Prostate gland (tissue), 2 donors: ENCODE measurements at regions not wholly inside any gene's neighbourhood (a gene's known extent, or its start where the extent isn't known, plus 50 kb on each side); places are given as distances from the start of the nearest gene placed in this dataset.

Source experiments
- DNase-seq: peaks from one replicate; pipeline ENCODE4 v3.0.0-alpha.2; 2019; ENCODE audit warnings: low spot score
- H3K27ac ChIP-seq, 2 donors: fragments of 200-600 bp; sonication (generic); 2 replicates each; pipeline ENCODE4 v1.5.1; 2017 to 2019
- H3K27me3 ChIP-seq: fragments of 200-600 bp; sonication (generic); replicated peaks from 2 replicates; pipeline ENCODE4 v1.5.1; 2019; ENCODE audit not compliant: insufficient read depth
- H3K36me3 ChIP-seq, 2 donors: fragments of 200-600 bp; sonication (generic); 1 replicate in 1 of 2; 2 replicates in 1 of 2; pipeline versions ENCODE4 v1.5.1 to v1.8.1; 2017 to 2019
- H3K4me1 ChIP-seq: fragments of 200-600 bp; sonication (generic); replicated peaks from 2 replicates; pipeline ENCODE4 v1.5.1; 2019
- H3K4me3 ChIP-seq, 2 donors: fragments of 200-600 bp; sonication (generic); 2 replicates each; pipeline ENCODE4 v1.5.1; 2017 to 2019
- H3K9me3 ChIP-seq: fragments of 200-600 bp; sonication (generic); 2 replicates; pipeline ENCODE4 v1.5.1; 2017
- POLR2A ChIP-seq: fragments of 450-650 bp; IDR thresholded peaks from one replicate; pipeline ENCODE4 v1.6.1; 2016; ENCODE audit warnings: antibody characterized with exemption, mild to moderate bottlenecking
- POLR2AphosphoS5 ChIP-seq: sonication (generic); formaldehyde crosslinking; IDR thresholded peaks from one replicate; pipeline ENCODE4 v1.6.1; 2017; ENCODE audit warnings: antibody characterized with exemption
- whole genome bisulfite sequencing: methylation state at CpG from one replicate; pipeline ENCODE4 v1.1.5; 2018; 5-methylcytosine and 5-hydroxymethylcytosine counted together
- intact Hi-C: fragments of 100-400 bp; cut with DNase I; formaldehyde crosslinking; loops from one replicate; pipeline ENCODE4 v1.14.2; 2022
- TF ChIP-seq, protein P1 (sequence below), 4 experiments: fragments of 200-600 bp in 2 of 4; fragments of 450-650 bp in 2 of 4; sonication (generic) in 2 of 4; IDR thresholded peaks; 1 replicate in 3 of 4; 2 replicates in 1 of 4; pipeline ENCODE4 v1.5.1; 2016 to 2019; ENCODE audit warnings: antibody characterized with exemption in 4 of 4, mild to moderate bottlenecking in 2 of 4, moderate library complexity in 2 of 4

- no peaks in the 10 kb centered on the region for H3K4me1 ChIP-seq
- TF ChIP-seq, protein P1, sequence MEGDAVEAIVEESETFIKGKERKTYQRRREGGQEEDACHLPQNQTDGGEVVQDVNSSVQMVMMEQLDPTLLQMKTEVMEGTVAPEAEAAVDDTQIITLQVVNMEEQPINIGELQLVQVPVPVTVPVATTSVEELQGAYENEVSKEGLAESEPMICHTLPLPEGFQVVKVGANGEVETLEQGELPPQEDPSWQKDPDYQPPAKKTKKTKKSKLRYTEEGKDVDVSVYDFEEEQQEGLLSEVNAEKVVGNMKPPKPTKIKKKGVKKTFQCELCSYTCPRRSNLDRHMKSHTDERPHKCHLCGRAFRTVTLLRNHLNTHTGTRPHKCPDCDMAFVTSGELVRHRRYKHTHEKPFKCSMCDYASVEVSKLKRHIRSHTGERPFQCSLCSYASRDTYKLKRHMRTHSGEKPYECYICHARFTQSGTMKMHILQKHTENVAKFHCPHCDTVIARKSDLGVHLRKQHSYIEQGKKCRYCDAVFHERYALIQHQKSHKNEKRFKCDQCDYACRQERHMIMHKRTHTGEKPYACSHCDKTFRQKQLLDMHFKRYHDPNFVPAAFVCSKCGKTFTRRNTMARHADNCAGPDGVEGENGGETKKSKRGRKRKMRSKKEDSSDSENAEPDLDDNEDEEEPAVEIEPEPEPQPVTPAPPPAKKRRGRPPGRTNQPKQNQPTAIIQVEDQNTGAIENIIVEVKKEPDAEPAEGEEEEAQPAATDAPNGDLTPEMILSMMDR (IDR thresholded peaks at IDR 0.05), result no peak
- TF ChIP-seq POLR2AphosphoS5 (no peak), POLR2A (no peak)
- no peak overlapping the region for H3K27ac ChIP-seq
- DNase-seq, result no peak
- no peaks in the 10 kb centered on the region for H3K36me3 ChIP-seq
- no peaks in the 10 kb centered on the region for H3K9me3 ChIP-seq
- 61% methylated on average over 1 of the region's 1 CpG for WGBS
- H3K27me3 ChIP-seq, result no peaks in the 10 kb centered on the region
- no peak overlapping the region for H3K4me3 ChIP-seq
- intact Hi-C loops, result no loop called here
These were observed 1228.1 kb upstream of the GYPC start for GRCh38 chr2:125427721-125428315.

DNA sequence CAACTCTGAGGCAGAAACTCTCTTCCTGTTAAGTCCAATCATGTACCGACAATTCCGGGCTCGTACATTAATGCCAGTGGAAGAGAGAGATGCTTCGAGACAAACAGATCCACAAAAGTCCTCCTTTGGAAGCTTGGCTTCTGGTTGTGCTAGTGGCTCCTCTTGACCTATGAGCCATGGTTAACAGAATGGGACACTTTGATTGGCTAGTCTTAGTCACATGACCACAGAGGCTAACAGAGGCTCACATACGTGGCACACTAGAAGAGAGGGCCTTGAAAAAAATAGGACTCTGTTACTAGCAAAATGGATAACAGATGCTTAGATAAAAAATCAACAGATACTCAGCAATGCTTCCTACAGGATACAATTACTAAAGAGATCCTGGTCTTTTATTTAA is 1211.9 kb upstream of the GYPC start:
- DNase-seq, result no peak
- 83% methylated on average over 5 of the region's 5 CpGs for WGBS
- TF ChIP-seq, protein P1 (IDR thresholded peaks at IDR 0.05), result no peak
- no peak for TF ChIP-seq POLR2A

DNA sequence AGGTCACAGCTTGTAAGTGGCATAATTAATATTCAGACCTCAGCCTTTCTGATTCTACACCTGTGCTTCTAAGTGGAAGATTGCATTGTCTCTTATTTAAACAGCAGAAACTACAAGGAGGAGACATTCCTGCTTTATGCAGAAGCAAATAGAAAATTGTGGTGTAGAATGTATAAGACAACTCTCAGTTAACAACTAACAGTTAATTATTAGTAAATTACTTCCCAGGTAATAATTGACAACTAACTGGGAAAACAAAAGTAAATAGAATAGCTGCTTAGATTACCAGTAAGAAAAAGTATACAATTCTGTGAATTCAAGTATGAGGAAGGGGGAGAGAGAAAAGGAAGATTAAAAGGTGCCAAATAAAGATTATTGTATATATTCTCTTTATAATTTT is 1210.5 kb upstream of the GYPC start:
- Histone ChIP-seq H3K27ac (no peak overlapping the region), H3K4me1 (no peaks in the 10 kb centered on the region), H3K27me3 (no peaks in the 10 kb centered on the region), H3K36me3 (no peaks in the 10 kb centered on the region), H3K4me3 (no peak overlapping the region), H3K9me3 (no peaks in the 10 kb centered on the region)
- no peak for DNase-seq
- TF ChIP-seq POLR2AphosphoS5 (no peak), POLR2A (no peak)
- TF ChIP-seq, protein P1 (IDR thresholded peaks at IDR 0.05), result no peak
- intact Hi-C loops, result no loop called here

More for the DNA sequence above, 1211.9 kb upstream of the GYPC start:
- Histone ChIP-seq H3K4me1 (no peaks in the 10 kb centered on the region), H3K27me3 (no peaks in the 10 kb centered on the region), H3K36me3 (no peaks in the 10 kb centered on the region), H3K4me3 (no peak overlapping the region), H3K27ac (no peak overlapping the region), H3K9me3 (no peaks in the 10 kb centered on the region)
- intact Hi-C loops, result no loop called here

DNA sequence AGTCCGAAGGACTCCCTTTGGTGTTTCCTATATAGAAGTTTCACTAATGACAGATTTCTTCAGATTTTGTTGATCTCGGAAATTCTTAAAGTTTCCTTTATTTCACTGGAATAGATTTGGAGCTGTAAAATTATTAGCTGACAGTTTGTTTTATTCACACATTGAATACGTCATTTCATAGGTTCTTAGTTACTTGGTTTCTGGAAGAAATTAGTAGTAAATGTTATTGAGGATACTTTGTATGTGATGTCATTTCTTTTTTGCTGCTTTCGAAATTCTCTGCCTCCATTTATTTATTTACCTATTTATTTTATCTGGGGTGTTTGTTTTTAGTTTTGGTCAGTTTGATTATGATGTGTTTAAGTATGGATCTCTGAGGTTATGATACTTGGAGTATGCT is 1205.9 kb upstream of the GYPC start:
- intact Hi-C loops, result no loop called here
- H3K4me1 ChIP-seq, result no peaks in the 10 kb centered on the region
- 78% methylated on average over 4 of the region's 4 CpGs for WGBS
- no peak overlapping the region for H3K4me3 ChIP-seq
- no peaks in the 10 kb centered on the region for H3K9me3 ChIP-seq
- no peak for TF ChIP-seq POLR2A
- TF ChIP-seq, protein P1 (IDR thresholded peaks at IDR 0.05), result no peak
- TF ChIP-seq POLR2AphosphoS5, result no peak
- H3K27me3 ChIP-seq, result no peaks in the 10 kb centered on the region
- H3K27ac ChIP-seq, result no peak overlapping the region
- no peak for DNase-seq
- no peaks in the 10 kb centered on the region for H3K36me3 ChIP-seq

GRCh38 chr2:125455110-125455509 is 1200.8 kb upstream of the GYPC start:
- H3K27me3 ChIP-seq, result no peaks in the 10 kb centered on the region
- TF ChIP-seq, protein P1 (IDR thresholded peaks at IDR 0.05), result no peak
- TF ChIP-seq POLR2AphosphoS5 (no peak), POLR2A (no peak)
- no peak overlapping the region for H3K4me3 ChIP-seq
- H3K9me3 ChIP-seq, result no peaks in the 10 kb centered on the region
- WGBS, result 53% methylated on average over 1 of the region's 1 CpG
- H3K36me3 ChIP-seq, result no peaks in the 10 kb centered on the region
- no peak overlapping the region for H3K27ac ChIP-seq
- intact Hi-C loops, result no loop called here
- H3K4me1 ChIP-seq, result no peaks in the 10 kb centered on the region
- DNase-seq, result no peak
